ENCODE measurements at regions not wholly inside any gene's neighbourhood (a gene's known extent, or its start where the extent isn't known, plus 50 kb on each side); places are given as distances from the start of the nearest gene placed in this dataset.

- TF ChIP-seq CTCF (IDR thresholded peaks at IDR 0.05; ENCODE audit: low read depth, low read length, missing control alignments): no peak
- H3K4me3 ChIP-seq (ENCODE audit: low read depth, low read length): no peak overlapping the region
- DNase-seq (ENCODE audit: low read depth): no peak
- in situ Hi-C loops (cut with HindIII; ENCODE audit: low sequenced_read_pairs): no loop called here
Observed at GRCh38 chr6:14655201-14656061, 537.9 kb downstream of the CD83 start.

- no peak for TF ChIP-seq CTCF (IDR thresholded peaks at IDR 0.05; ENCODE audit: low read depth, low read length, missing control alignments)
- in situ Hi-C loops (cut with HindIII; ENCODE audit: low sequenced_read_pairs): no loop called here
- no peak for DNase-seq (ENCODE audit: low read depth)
- H3K4me3 ChIP-seq (ENCODE audit: low read depth, low read length): no peak overlapping the region
Observed at GRCh38 chr6:14656078-14656521, 538.5 kb downstream of the CD83 start.

GRCh38 chr6:14656649-14657048 is 539.1 kb downstream of the CD83 start:
- no peak overlapping the region for H3K4me3 ChIP-seq (ENCODE audit: low read depth, low read length)
- DNase-seq (ENCODE audit: low read depth): no peak
- TF ChIP-seq CTCF (IDR thresholded peaks at IDR 0.05; ENCODE audit: low read depth, low read length, missing control alignments): no peak
- in situ Hi-C loops (cut with HindIII; ENCODE audit: low sequenced_read_pairs): no loop called here

GRCh38 chr6:14658030-14658429 is 540.5 kb downstream of the CD83 start:
- in situ Hi-C loops (cut with HindIII; ENCODE audit: low sequenced_read_pairs): no loop called here
- TF ChIP-seq CTCF (IDR thresholded peaks at IDR 0.05; ENCODE audit: low read depth, low read length, missing control alignments): no peak
- no peak overlapping the region for H3K4me3 ChIP-seq (ENCODE audit: low read depth, low read length)
- no peak for DNase-seq (ENCODE audit: low read depth)

DNA sequence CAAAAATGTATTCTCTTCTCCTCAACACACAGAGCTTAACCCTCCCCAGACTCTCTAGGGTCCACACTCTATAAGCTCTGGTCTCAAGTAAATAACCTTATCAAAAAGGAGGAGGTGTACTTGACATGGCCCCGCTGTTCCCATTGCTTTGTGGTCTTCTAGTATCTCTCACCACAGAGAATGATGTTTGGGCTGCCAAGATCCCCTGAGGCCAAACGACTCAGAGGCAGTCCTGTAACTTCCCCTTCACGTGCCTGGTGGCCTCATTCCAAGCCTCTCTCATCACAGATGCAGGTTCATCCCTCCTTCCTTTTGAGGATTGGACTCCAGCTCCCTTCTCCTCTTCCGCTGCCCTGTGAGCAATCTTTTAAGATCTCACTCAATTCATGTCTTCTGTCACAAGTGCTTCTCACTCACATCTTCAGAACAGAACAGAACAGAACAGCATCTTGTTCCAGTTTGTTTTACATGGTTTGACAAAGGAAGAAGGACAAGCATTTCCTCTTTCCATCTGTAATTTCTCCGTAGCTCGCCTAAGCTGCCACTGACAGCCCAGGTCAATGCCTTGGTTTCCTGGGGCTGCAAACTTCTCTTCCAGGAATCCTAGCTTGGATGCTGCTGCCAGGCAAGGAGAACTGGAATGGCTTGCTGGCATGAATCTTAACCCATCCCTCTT is 541.5 kb downstream of the CD83 start:
- no peak for DNase-seq (ENCODE audit: low read depth)
- H3K4me3 ChIP-seq (ENCODE audit: low read depth, low read length): no peak overlapping the region
- in situ Hi-C loops (cut with HindIII; ENCODE audit: low sequenced_read_pairs): no loop called here
- no peak for TF ChIP-seq CTCF (IDR thresholded peaks at IDR 0.05; ENCODE audit: low read depth, low read length, missing control alignments)

DNA sequence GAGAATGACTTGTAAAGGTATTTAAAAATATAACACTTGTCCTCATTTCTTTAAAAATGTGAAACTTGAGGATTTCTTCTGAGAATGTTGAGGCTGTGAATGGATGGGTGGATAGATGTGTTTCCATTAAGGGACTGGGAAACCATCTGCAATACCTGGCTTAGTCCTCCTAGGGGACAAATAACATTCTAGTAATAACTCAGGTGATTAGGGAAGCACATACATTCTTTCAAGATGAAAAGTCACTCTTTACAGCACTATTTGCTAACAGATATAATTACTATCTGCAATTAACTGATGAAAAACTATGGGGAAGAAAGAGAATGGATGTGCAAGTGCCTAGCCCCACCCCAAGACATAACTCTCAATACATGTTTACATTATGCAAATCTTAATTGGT is 542.3 kb downstream of the CD83 start:
- in situ Hi-C loops (cut with HindIII; ENCODE audit: low sequenced_read_pairs): no loop called here
- DNase-seq (ENCODE audit: low read depth): no peak
- TF ChIP-seq CTCF (IDR thresholded peaks at IDR 0.05; ENCODE audit: low read depth, low read length, missing control alignments): no peak
- H3K4me3 ChIP-seq (ENCODE audit: low read depth, low read length): no peak overlapping the region

Data from astrocyte of the cerebellum (primary cell).